Esophagus muscularis mucosa (tissue), 4 donors: ENCODE measurements at regions not wholly inside any gene's neighbourhood (a gene's known extent, or its start where the extent isn't known, plus 50 kb on each side); places are given as distances from the start of the nearest gene placed in this dataset.

ENCODE experiments used
- EP300 ChIP-seq: sonication (generic); formaldehyde crosslinking; IDR thresholded peaks from one replicate; pipeline ENCODE4 v1.6.1; 2017; ENCODE audit warnings: antibody characterized with exemption
- POLR2A ChIP-seq: fragments of 450-650 bp; IDR thresholded peaks from one replicate; pipeline ENCODE4 v1.6.1; 2017; ENCODE audit warnings: antibody characterized with exemption, moderate library complexity, mild to moderate bottlenecking, low read depth
- POLR2AphosphoS5 ChIP-seq, 2 donors: sonication (generic); formaldehyde crosslinking; IDR thresholded peaks; one replicate each; pipeline ENCODE4 v1.6.1; 2017; ENCODE audit warnings: antibody characterized with exemption in 2 of 2
- TF ChIP-seq, protein P1 (sequence below), 3 experiments: fragments of 200-600 bp in 2 of 3; fragments of 450-650 bp in 1 of 3; sonication (generic) in 2 of 3; IDR thresholded peaks; one replicate each; pipeline ENCODE4 v1.5.1; 2017 to 2019; ENCODE audit warnings: antibody characterized with exemption in 3 of 3, mild to moderate bottlenecking in 2 of 3, moderate library complexity in 1 of 3

GRCh38 chr12:66736931-66737330 is 58.1 kb upstream of the GRIP1 start:
- TF ChIP-seq, protein P1, sequence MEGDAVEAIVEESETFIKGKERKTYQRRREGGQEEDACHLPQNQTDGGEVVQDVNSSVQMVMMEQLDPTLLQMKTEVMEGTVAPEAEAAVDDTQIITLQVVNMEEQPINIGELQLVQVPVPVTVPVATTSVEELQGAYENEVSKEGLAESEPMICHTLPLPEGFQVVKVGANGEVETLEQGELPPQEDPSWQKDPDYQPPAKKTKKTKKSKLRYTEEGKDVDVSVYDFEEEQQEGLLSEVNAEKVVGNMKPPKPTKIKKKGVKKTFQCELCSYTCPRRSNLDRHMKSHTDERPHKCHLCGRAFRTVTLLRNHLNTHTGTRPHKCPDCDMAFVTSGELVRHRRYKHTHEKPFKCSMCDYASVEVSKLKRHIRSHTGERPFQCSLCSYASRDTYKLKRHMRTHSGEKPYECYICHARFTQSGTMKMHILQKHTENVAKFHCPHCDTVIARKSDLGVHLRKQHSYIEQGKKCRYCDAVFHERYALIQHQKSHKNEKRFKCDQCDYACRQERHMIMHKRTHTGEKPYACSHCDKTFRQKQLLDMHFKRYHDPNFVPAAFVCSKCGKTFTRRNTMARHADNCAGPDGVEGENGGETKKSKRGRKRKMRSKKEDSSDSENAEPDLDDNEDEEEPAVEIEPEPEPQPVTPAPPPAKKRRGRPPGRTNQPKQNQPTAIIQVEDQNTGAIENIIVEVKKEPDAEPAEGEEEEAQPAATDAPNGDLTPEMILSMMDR (IDR thresholded peaks at IDR 0.05): no peak
- no peak for TF ChIP-seq POLR2A
- no peak for TF ChIP-seq POLR2AphosphoS5 (IDR thresholded peaks at IDR 0.05)
- no peak for TF ChIP-seq EP300
